ENCODE measurements at regions not wholly inside any gene's neighbourhood (a gene's known extent, or its start where the extent isn't known, plus 50 kb on each side); places are given as distances from the start of the nearest gene placed in this dataset.

DNA sequence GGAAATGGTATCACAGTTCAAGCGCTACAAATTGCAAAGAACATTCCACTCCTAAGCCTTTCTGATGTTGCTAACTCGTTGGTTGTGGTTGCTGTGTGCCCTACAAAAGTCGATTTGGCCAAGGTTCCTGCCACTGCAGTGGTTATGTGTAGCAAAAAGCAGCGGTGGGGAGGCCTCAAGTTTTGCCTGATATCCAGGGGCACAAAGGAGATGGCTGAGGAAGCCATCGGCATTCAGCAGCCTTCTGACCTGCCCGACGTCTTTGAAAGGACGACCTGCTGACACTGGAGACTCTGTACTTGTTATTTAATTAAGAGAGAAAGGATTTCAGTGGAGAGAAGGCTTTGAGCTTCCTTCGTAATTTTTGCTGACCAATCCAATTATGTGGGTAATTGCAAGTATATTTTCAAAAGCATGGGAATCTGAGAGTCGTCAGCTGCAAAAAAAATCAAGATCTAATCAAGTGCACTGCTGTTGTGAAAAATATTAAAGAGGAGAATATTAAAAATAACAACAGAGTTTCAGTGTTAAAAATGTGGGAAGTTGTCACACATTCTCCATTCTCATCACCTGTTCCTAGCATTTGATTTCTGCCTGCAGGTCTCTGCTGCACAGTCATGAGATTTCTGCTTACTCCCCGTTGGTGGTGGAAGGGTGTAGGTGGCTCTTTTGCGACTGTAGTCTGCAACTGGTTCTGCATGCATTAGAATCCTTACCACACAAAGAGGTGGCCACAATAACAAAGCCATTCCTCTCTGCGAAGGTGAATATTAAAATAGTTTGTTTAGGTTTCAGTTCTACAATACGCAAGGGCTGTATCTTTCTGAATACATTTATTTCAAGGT, 319.2 kb downstream of the IRX2 start:
- Histone ChIP-seq H3K27me3 (ENCODE audit: control insufficient read depth, insufficient read depth, low read length) (no peaks in the 10 kb centered on the region), H3K36me3 (ENCODE audit: control insufficient read depth, low read depth, low read length) (no peaks in the 10 kb centered on the region), H3K4me3 (ENCODE audit: low read length) (no peak overlapping the region), H3K27ac (ENCODE audit: low read length) (no peak overlapping the region), H3K9me3 (ENCODE audit: control insufficient read depth, low read depth, low read length) (peaks cover 4% of the 10 kb centered on the region), H3K9ac (ENCODE audit: low read length) (no peak overlapping the region), H3K4me1 (ENCODE audit: control insufficient read depth, low read depth, low read length) (peaks cover 4% of the 10 kb centered on the region)

DNA sequence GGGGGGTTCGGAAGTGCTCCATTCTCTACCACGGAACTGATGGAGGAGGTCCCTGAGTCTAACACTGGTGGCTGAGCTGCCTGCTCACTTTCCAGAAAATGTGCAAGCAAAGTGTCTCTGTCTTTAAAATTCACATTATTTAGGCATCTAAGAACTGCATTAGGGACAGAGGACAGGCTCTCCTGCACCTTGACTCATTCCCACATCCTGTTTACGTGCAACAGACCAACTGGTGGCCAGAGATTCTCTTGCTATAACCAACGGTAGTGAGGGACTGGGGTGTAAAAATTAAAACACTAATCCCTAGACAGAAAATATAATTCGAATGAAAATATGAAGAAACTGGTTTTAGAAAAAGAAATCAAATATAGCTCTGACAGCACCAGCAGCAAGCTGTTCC, 320.9 kb downstream of the IRX2 start:
- Histone ChIP-seq H3K36me3 (ENCODE audit: control insufficient read depth, low read depth, low read length) (no peaks in the 10 kb centered on the region), H3K4me3 (ENCODE audit: low read length) (no peak overlapping the region), H3K9me3 (ENCODE audit: control insufficient read depth, low read depth, low read length) (peaks cover 4% of the 10 kb centered on the region), H3K9ac (ENCODE audit: low read length) (no peak overlapping the region), H3K27me3 (ENCODE audit: control insufficient read depth, insufficient read depth, low read length) (no peaks in the 10 kb centered on the region), H3K4me1 (ENCODE audit: control insufficient read depth, low read depth, low read length) (peaks cover 4% of the 10 kb centered on the region), H3K27ac (ENCODE audit: low read length) (no peak overlapping the region)

DNA sequence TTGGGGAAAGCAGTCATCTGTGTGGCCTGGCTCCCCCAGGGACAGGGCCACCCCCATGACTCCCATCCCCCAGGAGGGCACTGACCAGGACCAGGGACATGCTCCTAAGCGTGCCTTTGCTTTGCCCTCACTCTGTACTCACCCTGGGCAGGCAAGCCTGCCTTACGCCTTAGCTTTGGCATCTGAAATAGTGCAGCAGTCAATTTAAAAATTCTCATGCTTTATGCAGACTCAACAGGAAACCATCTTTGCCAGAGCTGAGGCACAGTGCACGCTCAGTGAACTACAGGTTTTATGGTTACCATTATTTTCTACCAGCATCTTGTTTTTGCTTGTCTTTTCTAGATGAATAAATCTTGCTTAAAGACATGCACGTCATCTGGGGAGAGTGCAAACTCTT, 323.5 kb downstream of the IRX2 start:
- peaks cover 13% of the 10 kb centered on the region for H3K9me3 ChIP-seq (ENCODE audit: control insufficient read depth, low read depth, low read length)
- no peaks in the 10 kb centered on the region for H3K27me3 ChIP-seq (ENCODE audit: control insufficient read depth, insufficient read depth, low read length)
- H3K27ac ChIP-seq (ENCODE audit: low read length) = no peak overlapping the region
- peaks cover 4% of the 10 kb centered on the region for H3K4me1 ChIP-seq (ENCODE audit: control insufficient read depth, low read depth, low read length)
- H3K4me3 ChIP-seq (ENCODE audit: low read length) = no peak overlapping the region
- H3K9ac ChIP-seq (ENCODE audit: low read length) = no peak overlapping the region
- H3K36me3 ChIP-seq (ENCODE audit: control insufficient read depth, low read depth, low read length) = no peaks in the 10 kb centered on the region

DNA sequence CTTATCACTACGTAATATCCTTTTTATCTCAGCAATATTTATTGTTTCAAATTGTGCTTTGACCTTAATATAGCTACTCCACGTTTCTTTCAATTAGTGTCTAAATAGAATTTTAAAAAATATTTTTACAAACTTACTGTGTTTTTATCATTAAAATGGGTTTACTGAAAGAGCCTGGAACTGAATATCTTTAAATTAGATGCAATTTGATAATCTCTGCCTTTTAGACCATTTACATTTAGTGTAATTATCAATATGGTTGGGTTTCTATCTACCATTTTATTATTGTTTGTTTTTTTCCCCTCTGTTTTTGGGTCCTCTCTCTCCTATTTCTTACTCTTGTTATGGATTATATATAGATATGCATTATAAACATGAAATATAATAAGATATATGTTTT, 327.8 kb downstream of the IRX2 start:
- H3K4me3 ChIP-seq (ENCODE audit: low read length) = no peak overlapping the region
- no peaks in the 10 kb centered on the region for H3K4me1 ChIP-seq (ENCODE audit: control insufficient read depth, low read depth, low read length)
- H3K27me3 ChIP-seq (ENCODE audit: control insufficient read depth, insufficient read depth, low read length) = no peaks in the 10 kb centered on the region
- no peaks in the 10 kb centered on the region for H3K36me3 ChIP-seq (ENCODE audit: control insufficient read depth, low read depth, low read length)
- no peak overlapping the region for H3K9ac ChIP-seq (ENCODE audit: low read length)
- peaks cover 8% of the 10 kb centered on the region for H3K9me3 ChIP-seq (ENCODE audit: control insufficient read depth, low read depth, low read length)
- no peak overlapping the region for H3K27ac ChIP-seq (ENCODE audit: low read length)

DNA sequence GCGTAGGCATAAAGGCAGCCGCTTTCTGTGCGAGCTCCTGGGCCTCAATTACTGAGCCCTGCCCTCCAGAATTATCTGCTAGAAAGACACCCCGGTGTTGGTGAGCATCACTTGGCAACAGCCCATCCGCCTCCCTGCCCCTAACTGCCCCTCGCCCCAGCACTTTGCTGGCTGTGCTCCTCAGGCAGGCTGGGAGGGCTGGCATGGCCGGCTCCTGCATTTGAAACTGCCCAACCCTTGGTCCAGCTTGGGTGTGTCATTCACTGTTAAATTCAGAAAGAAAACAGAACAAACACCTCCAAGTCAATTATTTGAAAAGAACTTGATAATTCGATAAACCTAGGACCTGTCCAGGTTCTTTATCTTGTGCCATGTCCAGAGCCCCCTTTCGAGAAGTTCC, 334.2 kb downstream of the IRX2 start:
- no peak overlapping the region for H3K4me3 ChIP-seq (ENCODE audit: low read length)
- no peaks in the 10 kb centered on the region for H3K27me3 ChIP-seq (ENCODE audit: control insufficient read depth, insufficient read depth, low read length)
- H3K36me3 ChIP-seq (ENCODE audit: control insufficient read depth, low read depth, low read length) = no peaks in the 10 kb centered on the region
- H3K9me3 ChIP-seq (ENCODE audit: control insufficient read depth, low read depth, low read length) = no peaks in the 10 kb centered on the region
- no peak overlapping the region for H3K9ac ChIP-seq (ENCODE audit: low read length)
- no peaks in the 10 kb centered on the region for H3K4me1 ChIP-seq (ENCODE audit: control insufficient read depth, low read depth, low read length)
- no peak overlapping the region for H3K27ac ChIP-seq (ENCODE audit: low read length)

DNA sequence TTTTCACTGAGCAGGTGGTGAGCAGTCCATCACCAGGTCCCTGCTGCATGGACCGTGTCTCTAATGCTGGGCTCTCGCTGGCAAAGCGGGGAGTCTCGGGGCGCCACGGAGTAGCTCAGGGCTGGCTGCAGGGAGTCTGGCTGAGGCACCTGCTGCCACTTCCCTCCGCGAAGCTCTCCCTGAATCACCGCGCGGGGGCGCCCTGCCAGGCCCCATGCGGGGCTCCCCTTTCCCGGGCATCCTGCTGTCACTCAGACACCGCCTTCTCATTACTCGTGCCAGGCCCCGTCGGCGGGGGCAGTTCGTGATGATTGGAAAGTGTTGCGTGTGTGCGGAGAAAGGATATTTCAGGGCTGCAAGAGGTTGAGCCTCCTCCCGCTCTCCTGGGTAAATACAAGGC, 335.8 kb downstream of the IRX2 start:
- no peaks in the 10 kb centered on the region for H3K4me1 ChIP-seq (ENCODE audit: control insufficient read depth, low read depth, low read length)
- no peaks in the 10 kb centered on the region for H3K27me3 ChIP-seq (ENCODE audit: control insufficient read depth, insufficient read depth, low read length)
- no peaks in the 10 kb centered on the region for H3K36me3 ChIP-seq (ENCODE audit: control insufficient read depth, low read depth, low read length)
- H3K4me3 ChIP-seq (ENCODE audit: low read length) = no peak overlapping the region
- no peaks in the 10 kb centered on the region for H3K9me3 ChIP-seq (ENCODE audit: control insufficient read depth, low read depth, low read length)
- H3K27ac ChIP-seq (ENCODE audit: low read length) = no peak overlapping the region
- no peak overlapping the region for H3K9ac ChIP-seq (ENCODE audit: low read length)

DNA sequence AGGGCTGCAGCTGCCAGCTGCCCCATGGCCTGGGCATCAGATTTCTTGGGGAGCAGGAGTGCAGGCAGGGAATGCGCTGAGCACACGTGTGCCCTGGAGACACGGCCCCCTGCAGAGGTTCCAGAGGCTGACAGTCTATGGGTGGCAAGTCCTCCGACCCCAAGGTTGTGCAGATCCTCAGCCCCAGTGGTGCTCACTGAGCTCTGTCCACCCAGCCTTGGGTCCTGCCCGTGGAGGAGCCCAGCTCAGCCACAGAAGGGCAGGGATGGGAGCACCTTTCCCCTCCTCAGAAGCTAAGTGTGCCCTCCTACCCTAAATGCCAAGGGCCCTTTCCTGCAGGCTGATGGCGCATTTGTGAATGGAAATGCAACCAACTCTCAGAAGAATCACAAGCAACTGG, 341.0 kb downstream of the IRX2 start:
- Histone ChIP-seq H3K9ac (ENCODE audit: low read length) (no peak overlapping the region), H3K4me3 (ENCODE audit: low read length) (no peak overlapping the region), H3K27ac (ENCODE audit: low read length) (no peak overlapping the region), H3K27me3 (ENCODE audit: control insufficient read depth, insufficient read depth, low read length) (no peaks in the 10 kb centered on the region), H3K4me1 (ENCODE audit: control insufficient read depth, low read depth, low read length) (no peaks in the 10 kb centered on the region), H3K36me3 (ENCODE audit: control insufficient read depth, low read depth, low read length) (no peaks in the 10 kb centered on the region), H3K9me3 (ENCODE audit: control insufficient read depth, low read depth, low read length) (no peaks in the 10 kb centered on the region)

DNA sequence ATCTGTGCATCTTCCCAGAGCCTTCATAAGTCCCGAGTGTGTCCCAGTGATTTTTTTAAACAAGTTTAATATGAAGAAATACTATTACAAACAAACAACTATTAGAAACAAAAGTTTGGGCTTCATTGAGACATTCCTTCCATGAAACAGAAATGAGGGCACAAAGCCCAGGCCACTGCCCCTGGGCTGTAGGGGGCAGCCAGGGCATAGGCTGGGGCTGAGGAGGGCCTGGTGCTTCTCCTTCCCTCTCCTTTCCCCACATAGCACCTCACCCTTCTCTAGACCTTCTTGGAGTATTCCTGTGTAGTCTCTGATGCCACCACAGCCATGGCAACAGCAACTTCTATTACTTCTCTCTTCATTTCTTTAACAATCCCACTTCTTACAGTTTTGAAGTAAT, 348.2 kb downstream of the IRX2 start:
- H3K9ac ChIP-seq (ENCODE audit: low read length) = no peak overlapping the region

DNA sequence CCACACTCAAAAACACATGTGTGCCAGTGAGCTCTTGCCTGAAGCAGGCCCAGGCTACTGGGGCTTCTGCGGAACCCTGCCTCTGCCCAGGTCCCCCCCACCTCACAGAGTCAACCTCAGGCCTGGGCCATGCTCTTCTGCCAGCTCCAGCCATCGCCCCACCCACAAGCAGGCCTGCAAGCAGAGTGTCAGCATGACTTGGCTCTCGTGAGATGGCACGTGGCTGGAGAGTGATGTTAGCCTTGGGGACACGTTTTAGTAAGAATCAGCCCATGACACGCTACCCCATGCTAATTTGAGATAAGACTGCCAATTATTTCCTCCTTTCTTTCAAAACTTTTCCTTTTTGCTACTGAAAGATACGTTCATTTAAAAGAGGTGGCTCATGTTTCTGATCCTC, 351.7 kb downstream of the IRX2 start:
- peaks cover 2% of the 10 kb centered on the region for H3K9me3 ChIP-seq (ENCODE audit: control insufficient read depth, low read depth, low read length)
- H3K4me3 ChIP-seq (ENCODE audit: low read length) = no peak overlapping the region
- H3K36me3 ChIP-seq (ENCODE audit: control insufficient read depth, low read depth, low read length) = no peaks in the 10 kb centered on the region
- H3K27me3 ChIP-seq (ENCODE audit: control insufficient read depth, insufficient read depth, low read length) = no peaks in the 10 kb centered on the region
- no peak overlapping the region for H3K27ac ChIP-seq (ENCODE audit: low read length)
- no peak overlapping the region for H3K9ac ChIP-seq (ENCODE audit: low read length)
- no peaks in the 10 kb centered on the region for H3K4me1 ChIP-seq (ENCODE audit: control insufficient read depth, low read depth, low read length)

More for the DNA sequence above, 348.2 kb downstream of the IRX2 start:
- Histone ChIP-seq H3K36me3 (ENCODE audit: control insufficient read depth, low read depth, low read length) (no peaks in the 10 kb centered on the region), H3K4me1 (ENCODE audit: control insufficient read depth, low read depth, low read length) (no peaks in the 10 kb centered on the region), H3K9me3 (ENCODE audit: control insufficient read depth, low read depth, low read length) (peaks cover 2% of the 10 kb centered on the region), H3K4me3 (ENCODE audit: low read length) (no peak overlapping the region), H3K27me3 (ENCODE audit: control insufficient read depth, insufficient read depth, low read length) (no peaks in the 10 kb centered on the region), H3K27ac (ENCODE audit: low read length) (no peak overlapping the region)

DNA sequence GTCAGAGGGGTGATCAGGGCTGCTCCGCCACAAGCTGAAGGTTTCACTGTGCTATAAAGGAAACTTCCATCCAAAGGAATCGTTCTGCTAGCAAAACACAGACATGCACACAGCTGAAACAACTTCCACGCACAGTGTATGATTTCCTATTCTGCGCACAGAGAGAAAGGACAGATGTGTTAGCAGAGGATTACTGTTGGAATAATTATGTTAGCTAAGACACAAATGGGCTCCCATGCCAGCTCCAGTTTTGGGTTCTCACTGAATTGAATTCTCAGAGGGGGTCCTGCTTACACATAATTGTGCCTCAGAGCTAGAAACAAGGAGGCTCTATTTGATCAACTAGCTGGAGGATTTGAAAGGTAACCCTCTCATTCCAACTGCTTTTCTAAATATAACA, 352.4 kb downstream of the IRX2 start:
- peaks cover 2% of the 10 kb centered on the region for H3K9me3 ChIP-seq (ENCODE audit: control insufficient read depth, low read depth, low read length)
- H3K9ac ChIP-seq (ENCODE audit: low read length) = no peak overlapping the region
- H3K4me3 ChIP-seq (ENCODE audit: low read length) = no peak overlapping the region
- H3K36me3 ChIP-seq (ENCODE audit: control insufficient read depth, low read depth, low read length) = no peaks in the 10 kb centered on the region
- H3K27ac ChIP-seq (ENCODE audit: low read length) = no peak overlapping the region
- no peaks in the 10 kb centered on the region for H3K4me1 ChIP-seq (ENCODE audit: control insufficient read depth, low read depth, low read length)
- H3K27me3 ChIP-seq (ENCODE audit: control insufficient read depth, insufficient read depth, low read length) = no peaks in the 10 kb centered on the region

DNA sequence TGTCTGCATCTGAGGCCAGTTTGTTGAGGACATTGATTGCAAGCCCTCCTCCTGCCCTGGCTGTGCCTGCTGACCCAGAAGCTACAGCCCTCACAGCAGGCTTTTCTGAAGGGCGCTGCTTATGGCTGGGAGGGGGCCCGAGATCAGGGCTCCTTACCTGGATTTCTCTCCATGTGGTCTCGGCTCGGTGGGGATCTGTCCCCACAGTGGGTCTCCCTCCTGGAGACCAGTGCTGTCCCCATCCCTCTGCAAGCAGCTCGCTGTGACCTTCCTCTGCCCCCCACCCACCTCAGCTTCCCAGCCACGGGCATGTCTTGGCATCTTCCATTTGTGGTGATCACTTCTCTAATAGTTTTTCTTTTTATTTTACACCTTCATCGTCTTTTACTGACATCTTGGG, 357.9 kb downstream of the IRX2 start:
- H3K4me1 ChIP-seq (ENCODE audit: control insufficient read depth, low read depth, low read length) = no peaks in the 10 kb centered on the region
- no peak overlapping the region for H3K4me3 ChIP-seq (ENCODE audit: low read length)
- H3K9me3 ChIP-seq (ENCODE audit: control insufficient read depth, low read depth, low read length) = no peaks in the 10 kb centered on the region
- H3K27ac ChIP-seq (ENCODE audit: low read length) = no peak overlapping the region
- no peaks in the 10 kb centered on the region for H3K27me3 ChIP-seq (ENCODE audit: control insufficient read depth, insufficient read depth, low read length)
- no peaks in the 10 kb centered on the region for H3K36me3 ChIP-seq (ENCODE audit: control insufficient read depth, low read depth, low read length)
- H3K9ac ChIP-seq (ENCODE audit: low read length) = no peak overlapping the region

DNA sequence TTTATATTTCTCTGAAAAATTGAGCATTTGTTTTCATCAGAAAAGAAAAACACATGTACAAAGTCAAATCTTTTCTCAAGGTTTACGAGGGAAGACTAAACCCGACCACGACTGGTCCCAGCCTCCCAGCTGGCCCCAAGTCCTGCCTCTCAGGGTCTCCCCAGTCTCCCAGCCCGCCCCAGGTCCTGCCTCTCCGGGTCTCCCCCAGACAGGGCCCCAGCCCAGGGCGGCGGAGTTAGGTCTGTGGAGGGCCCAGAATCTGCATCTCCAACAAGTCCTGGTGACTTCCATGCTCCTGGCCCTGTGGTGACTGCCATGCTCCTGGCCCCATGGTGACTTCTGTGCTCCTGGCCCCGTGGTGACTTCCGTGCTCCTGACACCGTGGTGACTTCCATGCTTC, 359.9 kb downstream of the IRX2 start:
- Histone ChIP-seq H3K27ac (ENCODE audit: low read length) (no peak overlapping the region), H3K9ac (ENCODE audit: low read length) (no peak overlapping the region), H3K4me3 (ENCODE audit: low read length) (no peak overlapping the region), H3K36me3 (ENCODE audit: control insufficient read depth, low read depth, low read length) (no peaks in the 10 kb centered on the region), H3K4me1 (ENCODE audit: control insufficient read depth, low read depth, low read length) (no peaks in the 10 kb centered on the region), H3K9me3 (ENCODE audit: control insufficient read depth, low read depth, low read length) (no peaks in the 10 kb centered on the region), H3K27me3 (ENCODE audit: control insufficient read depth, insufficient read depth, low read length) (no peaks in the 10 kb centered on the region)
